Calu3 (cell line): ENCODE measurements at regions not wholly inside any gene's neighbourhood (a gene's known extent, or its start where the extent isn't known, plus 50 kb on each side); places are given as distances from the start of the nearest gene placed in this dataset.

ENCODE experiments used
- BruUV-seq: library from RNA; stranded (reverse); fragments of 400-500 nt; replicated peaks from 2 replicates; lab custom pipeline; 2021; lab: Mats Ljungman, UMichigan
- CTCF ChIA-PET: fragments of 300-600 bp; sonication (Branson Sonifier 250); formaldehyde crosslinking; loops from one replicate; lab custom pipeline; 2022; ENCODE audit warnings: antibody characterized with exemption; lab: Charles Lee
- DNase-seq: peaks from one replicate; pipeline ENCODE4 v3.0.0; 2022
- H3K27ac Mint-ChIP-seq: one replicate; pipeline ENCODE4 v1.8.0; 2022; ENCODE audit warnings: mixed read lengths; ENCODE audit not compliant: unreplicated experiment
- H3K27me3 Mint-ChIP-seq: one replicate; pipeline ENCODE4 v1.8.0; 2022; ENCODE audit warnings: mixed read lengths; ENCODE audit not compliant: unreplicated experiment
- H3K36me3 Mint-ChIP-seq: one replicate; pipeline ENCODE4 v1.8.0; 2022; ENCODE audit warnings: mild to moderate bottlenecking, moderate library complexity, mixed read lengths; ENCODE audit not compliant: insufficient read depth, unreplicated experiment
- H3K4me1 Mint-ChIP-seq: one replicate; pipeline ENCODE4 v1.8.0; 2022; ENCODE audit warnings: mild to moderate bottlenecking, low read depth, mixed read lengths; ENCODE audit not compliant: unreplicated experiment
- H3K4me3 Mint-ChIP-seq: one replicate; pipeline ENCODE4 v1.8.0; 2022; ENCODE audit warnings: mild to moderate bottlenecking, low read depth, moderate library complexity, mixed read lengths; ENCODE audit not compliant: unreplicated experiment
- H3K9me3 Mint-ChIP-seq: one replicate; pipeline ENCODE4 v1.8.0; 2022; ENCODE audit warnings: low read depth, mixed read lengths; ENCODE audit not compliant: unreplicated experiment
- CTCF ChIP-seq: fragments of 200-600 bp; IDR thresholded peaks from one replicate; pipeline ENCODE4 v1.8.0; 2022; ENCODE audit warnings: antibody characterized with exemption; ENCODE audit not compliant: unreplicated experiment
- intact Hi-C: fragments of 100-400 bp; cut with micrococcal nuclease; formaldehyde crosslinking; loops from one replicate; pipeline ENCODE4 v1.10.0; 2022; ENCODE audit not compliant: unreplicated experiment

- Mint-ChIP-seq H3K4me3 (no peak overlapping the region), H3K4me1 (no peaks in the 10 kb centered on the region), H3K27me3 (no peaks in the 10 kb centered on the region), H3K36me3 (no peaks in the 10 kb centered on the region), H3K9me3 (peaks cover 28% of the 10 kb centered on the region), H3K27ac (no peak overlapping the region)
- DNase-seq = no peak
- no peak for TF ChIP-seq CTCF
- CTCF ChIA-PET = no interaction called here
- BruUV-seq = no TSS peak
- intact Hi-C loops = no loop called here
Measured at GRCh38 chr2:4152051-4152450, 448.7 kb downstream of the DCDC2C start.

- Mint-ChIP-seq H3K36me3 (no peaks in the 10 kb centered on the region), H3K4me3 (no peak overlapping the region), H3K27me3 (no peaks in the 10 kb centered on the region), H3K9me3 (peaks cover 14% of the 10 kb centered on the region), H3K27ac (no peak overlapping the region), H3K4me1 (no peaks in the 10 kb centered on the region)
- no peak for DNase-seq
- no peak for TF ChIP-seq CTCF
- no TSS peak for BruUV-seq
- CTCF ChIA-PET = no interaction called here
- intact Hi-C loops = no loop called here
Measured at GRCh38 chr2:4168834-4169233, 465.5 kb downstream of the DCDC2C start.

- TF ChIP-seq CTCF = no peak
- no TSS peak for BruUV-seq
- intact Hi-C loops = no loop called here
- Mint-ChIP-seq H3K4me3 (no peak overlapping the region), H3K9me3 (peaks cover 14% of the 10 kb centered on the region), H3K27ac (no peak overlapping the region), H3K36me3 (no peaks in the 10 kb centered on the region), H3K4me1 (no peaks in the 10 kb centered on the region), H3K27me3 (no peaks in the 10 kb centered on the region)
- no peak for DNase-seq
- CTCF ChIA-PET = no interaction called here
Measured at GRCh38 chr2:4174796-4175195, 471.4 kb downstream of the DCDC2C start.

GRCh38 chr2:4175343-4175742, 472.0 kb downstream of the DCDC2C start:
- intact Hi-C loops = no loop called here
- Mint-ChIP-seq H3K4me1 (no peaks in the 10 kb centered on the region), H3K27me3 (no peaks in the 10 kb centered on the region), H3K9me3 (peaks cover 17% of the 10 kb centered on the region), H3K4me3 (no peak overlapping the region), H3K27ac (no peak overlapping the region), H3K36me3 (no peaks in the 10 kb centered on the region)
- BruUV-seq = no TSS peak
- DNase-seq = no peak
- CTCF ChIA-PET = no interaction called here
- TF ChIP-seq CTCF = no peak
